LNCAP (cell line): ENCODE measurements at regions not wholly inside any gene's neighbourhood (a gene's known extent, or its start where the extent isn't known, plus 50 kb on each side); places are given as distances from the start of the nearest gene placed in this dataset.

Experiments used
- TF ChIP-seq, protein P1 (sequence below): fragments of 450-650 bp; IDR thresholded peaks from 2 replicates; pipeline ENCODE4 v1.5.1; 2017; ENCODE audit warnings: mild to moderate bottlenecking

- TF ChIP-seq, protein P1, sequence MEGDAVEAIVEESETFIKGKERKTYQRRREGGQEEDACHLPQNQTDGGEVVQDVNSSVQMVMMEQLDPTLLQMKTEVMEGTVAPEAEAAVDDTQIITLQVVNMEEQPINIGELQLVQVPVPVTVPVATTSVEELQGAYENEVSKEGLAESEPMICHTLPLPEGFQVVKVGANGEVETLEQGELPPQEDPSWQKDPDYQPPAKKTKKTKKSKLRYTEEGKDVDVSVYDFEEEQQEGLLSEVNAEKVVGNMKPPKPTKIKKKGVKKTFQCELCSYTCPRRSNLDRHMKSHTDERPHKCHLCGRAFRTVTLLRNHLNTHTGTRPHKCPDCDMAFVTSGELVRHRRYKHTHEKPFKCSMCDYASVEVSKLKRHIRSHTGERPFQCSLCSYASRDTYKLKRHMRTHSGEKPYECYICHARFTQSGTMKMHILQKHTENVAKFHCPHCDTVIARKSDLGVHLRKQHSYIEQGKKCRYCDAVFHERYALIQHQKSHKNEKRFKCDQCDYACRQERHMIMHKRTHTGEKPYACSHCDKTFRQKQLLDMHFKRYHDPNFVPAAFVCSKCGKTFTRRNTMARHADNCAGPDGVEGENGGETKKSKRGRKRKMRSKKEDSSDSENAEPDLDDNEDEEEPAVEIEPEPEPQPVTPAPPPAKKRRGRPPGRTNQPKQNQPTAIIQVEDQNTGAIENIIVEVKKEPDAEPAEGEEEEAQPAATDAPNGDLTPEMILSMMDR, result no peak
These were observed 687.3 kb upstream of the CELF2 start for GRCh38 chr10:10330418-10330817.

- TF ChIP-seq, protein P1, result no peak
These were observed 684.9 kb upstream of the CELF2 start for GRCh38 chr10:10332786-10333185.

- TF ChIP-seq, protein P1, result no peak
These were observed 684.0 kb upstream of the CELF2 start for GRCh38 chr10:10333622-10334021.

GRCh38 chr10:10338339-10338738 lies 679.3 kb upstream of the CELF2 start:
- TF ChIP-seq, protein P1, result no peak

GRCh38 chr10:10346390-10347150 lies 671.1 kb upstream of the CELF2 start:
- TF ChIP-seq, protein P1, result no peak

DNA sequence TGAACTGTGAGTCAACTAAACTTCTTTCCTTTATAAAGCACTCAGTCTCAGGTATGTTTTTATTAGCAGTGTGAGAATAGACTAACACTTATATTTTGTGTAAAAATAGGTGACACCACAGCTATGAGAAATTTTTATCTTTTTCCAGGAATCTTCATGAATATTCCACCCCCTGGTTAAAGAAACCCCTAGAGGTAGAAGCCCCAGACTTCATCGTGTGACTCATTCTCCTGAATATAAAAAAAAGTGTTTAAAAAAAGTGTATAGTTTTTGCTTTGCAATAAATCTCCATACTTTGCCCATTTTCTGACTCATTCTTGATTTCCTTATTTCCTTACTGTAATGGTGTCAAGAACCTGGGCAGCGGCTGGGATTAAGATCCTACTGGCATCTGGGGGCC lies 667.6 kb upstream of the CELF2 start:
- TF ChIP-seq, protein P1, result no peak

DNA sequence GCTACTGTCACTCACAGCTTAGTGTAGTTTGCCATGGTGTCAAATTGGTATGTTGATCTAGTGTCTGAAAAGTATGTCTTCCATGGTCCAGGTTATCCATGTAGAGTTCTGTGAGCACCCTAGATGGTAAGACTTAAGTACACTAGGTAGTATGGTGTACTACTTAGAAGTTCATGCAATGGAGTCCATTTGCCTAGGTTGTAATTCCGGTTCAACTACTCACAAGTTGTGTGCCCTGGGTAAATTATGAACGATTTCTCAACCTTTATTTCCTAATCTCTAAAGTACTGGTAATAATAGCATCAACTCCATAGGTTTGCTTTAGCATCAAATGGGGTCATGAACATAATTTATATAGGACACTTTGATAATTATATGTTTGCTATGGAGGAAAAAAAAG lies 666.2 kb upstream of the CELF2 start:
- TF ChIP-seq, protein P1, result no peak

- TF ChIP-seq, protein P1, result no peak
These were observed 664.3 kb upstream of the CELF2 start for GRCh38 chr10:10353326-10353868.
